Hepatocyte (in vitro differentiated cells): ENCODE measurements at regions not wholly inside any gene's neighbourhood (a gene's known extent, or its start where the extent isn't known, plus 50 kb on each side); places are given as distances from the start of the nearest gene placed in this dataset.

Source experiments
- DNase-seq: peaks from one replicate; pipeline ENCODE4 v3.0.0-alpha.2; 2016; ENCODE audit warnings: low spot score
- H2AFZ ChIP-seq: fragments of 200-600 bp; sonication (generic); 2 replicates; pipeline ENCODE4 v1.6.0; 2016; ENCODE audit warnings: antibody characterized with exemption, mild to moderate bottlenecking
- H3K27ac ChIP-seq: fragments of 200-600 bp; sonication (generic); 2 replicates; pipeline ENCODE4 v1.5.1; 2016; ENCODE audit warnings: mild to moderate bottlenecking
- H3K27me3 ChIP-seq: fragments of 200-600 bp; sonication (generic); 2 replicates; pipeline ENCODE4 v1.6.1; 2016
- H3K36me3 ChIP-seq: fragments of 200-600 bp; sonication (generic); replicated peaks from 2 replicates; pipeline ENCODE4 v1.5.1; 2016; ENCODE audit warnings: low read depth; ENCODE audit not compliant: insufficient read depth
- H3K4me1 ChIP-seq: fragments of 200-600 bp; sonication (generic); 2 replicates; pipeline ENCODE4 v1.5.1; 2016; ENCODE audit warnings: mild to moderate bottlenecking, moderate library complexity; ENCODE audit not compliant: insufficient read depth
- H3K4me2 ChIP-seq: fragments of 200-600 bp; sonication (generic); 2 replicates; pipeline ENCODE4 v1.6.0; 2016
- H3K4me3 ChIP-seq: fragments of 200-600 bp; sonication (generic); 2 replicates; pipeline ENCODE4 v1.5.1; 2016; ENCODE audit warnings: mild to moderate bottlenecking
- H3K79me2 ChIP-seq: fragments of 200-600 bp; sonication (generic); 2 replicates; pipeline ENCODE4 v1.6.0; 2017; ENCODE audit warnings: mild to moderate bottlenecking
- H3K9me2 ChIP-seq: fragments of 200-600 bp; sonication (generic); replicated peaks from 2 replicates; pipeline ENCODE4 v1.6.0; 2017; ENCODE audit warnings: mild to moderate bottlenecking; ENCODE audit not compliant: insufficient read depth
- H3K9me3 ChIP-seq: fragments of 200-600 bp; sonication (generic); 2 replicates; pipeline ENCODE4 v1.5.1; 2016; ENCODE audit warnings: low read depth, mild to moderate bottlenecking
- H4K20me1 ChIP-seq: fragments of 200-600 bp; sonication (generic); 2 replicates; pipeline ENCODE4 v1.6.0; 2016; ENCODE audit warnings: mild to moderate bottlenecking; ENCODE audit not compliant: insufficient read depth, poor library complexity, severe bottlenecking
- EZH2 ChIP-seq: fragments of 200-600 bp; sonication (generic); IDR thresholded peaks from 2 replicates; pipeline ENCODE4 v1.6.1; 2016; ENCODE audit warnings: antibody characterized with exemption, mild to moderate bottlenecking, borderline replicate concordance
- EZH2phosphoT487 ChIP-seq: fragments of 200-600 bp; sonication (generic); IDR thresholded peaks from one replicate; pipeline ENCODE4 v1.6.1; 2018; ENCODE audit warnings: antibody characterized with exemption, mild to moderate bottlenecking, low read depth, moderate library complexity; ENCODE audit not compliant: unreplicated experiment, severe bottlenecking
- WGBS: methylation state at CpG from one replicate; pipeline ENCODE4 v1.1.6; 2016; ENCODE audit warnings: low lambda C conversion rate; ENCODE audit errors: missing lambda C conversion rate; 5-methylcytosine and 5-hydroxymethylcytosine counted together
- TF ChIP-seq, protein P1 (sequence below): fragments of 200-600 bp; sonication (generic); IDR thresholded peaks from 2 replicates; pipeline ENCODE4 v1.5.1; 2016; ENCODE audit warnings: antibody characterized with exemption, mild to moderate bottlenecking; ENCODE audit not compliant: poor library complexity

DNA sequence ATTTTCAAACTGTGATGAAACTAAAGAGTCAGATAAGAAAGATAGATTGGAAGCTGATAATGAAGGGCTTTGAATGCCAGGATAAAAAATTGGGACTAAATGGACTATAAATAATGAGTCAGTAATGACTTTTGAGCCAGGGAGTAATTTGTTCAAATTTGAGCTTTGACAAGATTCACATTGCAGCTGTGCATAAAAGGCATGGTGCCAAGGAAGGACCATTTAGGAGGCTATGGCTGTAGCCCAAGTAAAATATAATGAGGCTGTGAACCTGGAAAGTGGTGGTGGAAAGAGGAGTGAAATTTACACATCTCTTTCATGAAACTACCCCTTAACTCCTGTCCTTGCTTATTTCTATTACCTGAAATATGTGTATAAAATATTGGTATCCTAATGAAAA, 218.5 kb downstream of the SLC6A15 start:
- no peak overlapping the region for H3K4me3 ChIP-seq
- H3K36me3 ChIP-seq, result no peaks in the 10 kb centered on the region
- no peaks in the 10 kb centered on the region for H3K4me1 ChIP-seq
- H3K9me2 ChIP-seq, result no peaks in the 10 kb centered on the region
- no peak for DNase-seq
- TF ChIP-seq EZH2, result no peak
- TF ChIP-seq, protein P1, sequence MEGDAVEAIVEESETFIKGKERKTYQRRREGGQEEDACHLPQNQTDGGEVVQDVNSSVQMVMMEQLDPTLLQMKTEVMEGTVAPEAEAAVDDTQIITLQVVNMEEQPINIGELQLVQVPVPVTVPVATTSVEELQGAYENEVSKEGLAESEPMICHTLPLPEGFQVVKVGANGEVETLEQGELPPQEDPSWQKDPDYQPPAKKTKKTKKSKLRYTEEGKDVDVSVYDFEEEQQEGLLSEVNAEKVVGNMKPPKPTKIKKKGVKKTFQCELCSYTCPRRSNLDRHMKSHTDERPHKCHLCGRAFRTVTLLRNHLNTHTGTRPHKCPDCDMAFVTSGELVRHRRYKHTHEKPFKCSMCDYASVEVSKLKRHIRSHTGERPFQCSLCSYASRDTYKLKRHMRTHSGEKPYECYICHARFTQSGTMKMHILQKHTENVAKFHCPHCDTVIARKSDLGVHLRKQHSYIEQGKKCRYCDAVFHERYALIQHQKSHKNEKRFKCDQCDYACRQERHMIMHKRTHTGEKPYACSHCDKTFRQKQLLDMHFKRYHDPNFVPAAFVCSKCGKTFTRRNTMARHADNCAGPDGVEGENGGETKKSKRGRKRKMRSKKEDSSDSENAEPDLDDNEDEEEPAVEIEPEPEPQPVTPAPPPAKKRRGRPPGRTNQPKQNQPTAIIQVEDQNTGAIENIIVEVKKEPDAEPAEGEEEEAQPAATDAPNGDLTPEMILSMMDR, result no peak
- TF ChIP-seq EZH2phosphoT487, result no peak
- H3K27me3 ChIP-seq, result no peaks in the 10 kb centered on the region
- H3K4me2 ChIP-seq, result no peak overlapping the region
- no peaks in the 10 kb centered on the region for H3K79me2 ChIP-seq
- H3K27ac ChIP-seq, result no peak overlapping the region
- H4K20me1 ChIP-seq, result no peaks in the 10 kb centered on the region
- no peaks in the 10 kb centered on the region for H3K9me3 ChIP-seq
- H2AFZ ChIP-seq, result no peak overlapping the region

DNA sequence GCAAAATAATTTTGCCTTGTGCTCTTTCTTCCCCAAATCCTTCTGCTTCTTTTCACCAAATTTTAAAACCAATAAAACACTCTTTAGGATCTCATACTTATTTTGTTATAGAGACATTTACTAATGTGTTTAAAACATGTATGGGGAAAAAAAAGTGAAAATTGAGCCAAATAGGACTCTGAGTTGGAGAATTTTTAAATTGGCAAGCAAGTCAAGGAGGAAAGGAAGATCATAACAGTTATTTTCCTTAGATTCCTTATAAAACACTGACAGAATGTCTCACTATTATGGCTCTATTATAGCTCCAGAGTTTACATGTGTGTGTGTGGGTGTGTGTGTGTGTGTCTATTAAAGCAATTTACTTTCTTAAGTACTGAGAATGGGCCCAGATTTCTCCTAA, 220.5 kb downstream of the SLC6A15 start:
- no peaks in the 10 kb centered on the region for H4K20me1 ChIP-seq
- no peaks in the 10 kb centered on the region for H3K4me1 ChIP-seq
- H3K4me3 ChIP-seq, result no peak overlapping the region
- TF ChIP-seq EZH2 (no peak), EZH2phosphoT487 (no peak)
- TF ChIP-seq, protein P1, result no peak
- no peaks in the 10 kb centered on the region for H3K36me3 ChIP-seq
- H3K4me2 ChIP-seq, result no peak overlapping the region
- H3K27ac ChIP-seq, result no peak overlapping the region
- no peaks in the 10 kb centered on the region for H3K79me2 ChIP-seq
- H3K27me3 ChIP-seq, result no peaks in the 10 kb centered on the region
- DNase-seq, result no peak
- H3K9me3 ChIP-seq, result no peaks in the 10 kb centered on the region
- H3K9me2 ChIP-seq, result no peaks in the 10 kb centered on the region
- no peak overlapping the region for H2AFZ ChIP-seq

DNA sequence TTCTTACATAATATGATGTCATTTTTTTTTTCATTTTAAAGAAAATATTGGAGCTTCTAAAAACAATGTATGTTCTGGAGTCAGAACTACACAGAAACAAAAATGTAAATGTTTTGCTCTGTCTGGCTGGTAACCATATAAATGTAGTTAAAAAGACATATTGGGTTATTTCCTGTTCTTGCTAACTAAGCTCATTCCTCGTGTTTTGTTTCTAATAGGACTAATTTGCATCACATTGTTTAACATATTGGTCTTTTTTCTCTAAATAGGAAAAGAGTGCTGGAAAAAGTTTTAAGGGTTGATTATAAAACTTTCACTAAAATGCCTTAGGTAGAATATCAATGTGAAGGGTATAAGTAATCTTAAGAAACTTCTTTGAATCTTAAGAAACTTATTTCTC, 221.3 kb downstream of the SLC6A15 start:
- Histone ChIP-seq H3K27ac (no peak overlapping the region), H3K9me2 (no peaks in the 10 kb centered on the region), H3K36me3 (no peaks in the 10 kb centered on the region), H3K4me3 (no peak overlapping the region), H2AFZ (no peak overlapping the region), H3K4me1 (no peaks in the 10 kb centered on the region), H3K9me3 (no peaks in the 10 kb centered on the region), H3K27me3 (no peaks in the 10 kb centered on the region), H3K79me2 (no peaks in the 10 kb centered on the region), H4K20me1 (no peaks in the 10 kb centered on the region), H3K4me2 (no peak overlapping the region)
- no peak for TF ChIP-seq EZH2
- TF ChIP-seq EZH2phosphoT487, result no peak
- TF ChIP-seq, protein P1, result no peak
- 43% methylated on average over 1 of the region's 1 CpG for WGBS
- DNase-seq, result no peak

DNA sequence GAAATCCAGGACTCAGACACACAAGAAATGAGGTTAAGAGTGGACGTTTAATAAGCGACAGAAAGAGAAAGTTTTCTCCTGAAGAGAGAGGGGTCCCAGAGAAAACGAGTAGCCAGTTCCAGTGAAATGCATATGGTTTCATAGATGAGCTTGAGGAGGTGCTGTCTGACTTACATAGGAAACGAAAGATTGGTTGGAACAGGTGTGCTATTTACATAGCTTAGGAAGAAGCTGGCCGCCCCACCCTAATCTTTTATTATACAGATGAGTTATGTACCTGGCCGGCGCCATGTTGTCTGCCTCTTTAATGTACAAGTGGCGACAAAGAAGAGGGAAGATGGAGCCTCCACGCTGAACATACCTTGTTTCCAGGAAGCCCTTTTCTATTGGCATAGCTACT, 223.0 kb downstream of the SLC6A15 start:
- DNase-seq, result peak; percentile 8
- Histone ChIP-seq H3K4me1 (no peaks in the 10 kb centered on the region), H2AFZ (no peak overlapping the region), H3K9me2 (no peaks in the 10 kb centered on the region), H3K4me3 (no peak overlapping the region), H3K9me3 (no peaks in the 10 kb centered on the region), H4K20me1 (no peaks in the 10 kb centered on the region), H3K27ac (no peak overlapping the region), H3K79me2 (no peaks in the 10 kb centered on the region), H3K4me2 (no peak overlapping the region), H3K27me3 (no peaks in the 10 kb centered on the region), H3K36me3 (no peaks in the 10 kb centered on the region)
- WGBS, result 57% methylated on average over 9 of the region's 9 CpGs
- no peak for TF ChIP-seq EZH2phosphoT487
- TF ChIP-seq, protein P1, result no peak
- no peak for TF ChIP-seq EZH2
